Testis (tissue), 2 donors: ENCODE measurements at regions not wholly inside any gene's neighbourhood (a gene's known extent, or its start where the extent isn't known, plus 50 kb on each side); places are given as distances from the start of the nearest gene placed in this dataset.

Experiments used
- DNase-seq: peaks from one replicate; pipeline ENCODE4 v3.0.0-alpha.2; 2019
- H3K27ac ChIP-seq, 2 donors: fragments of 200-600 bp; sonication (generic); one replicate each; pipeline ENCODE4 v1.5.1; 2019
- H3K27me3 ChIP-seq: fragments of 200-600 bp; sonication (generic); one replicate; pipeline ENCODE4 v1.5.1; 2019
- H3K36me3 ChIP-seq: fragments of 200-600 bp; sonication (generic); one replicate; pipeline ENCODE4 v1.5.1; 2017; ENCODE audit warnings: low read depth; ENCODE audit errors: missing control alignments
- H3K4me1 ChIP-seq: fragments of 200-600 bp; sonication (generic); one replicate; pipeline ENCODE4 v1.5.1; 2019
- H3K4me3 ChIP-seq, 2 donors: fragments of 200-600 bp; sonication (generic); one replicate each; pipeline ENCODE4 v1.5.1; 2017 to 2019
- H3K9me3 ChIP-seq: fragments of 200-600 bp; sonication (generic); one replicate; pipeline ENCODE4 v1.5.1; 2017
- CTCF ChIP-seq, 3 experiments: fragments of 450-650 bp in 2 of 3; fragments of 200-600 bp in 1 of 3; sonication (generic) in 1 of 3; IDR thresholded peaks; one replicate each; pipeline ENCODE4 v1.5.1; 2016 to 2019; ENCODE audit warnings: antibody characterized with exemption in 3 of 3, mild to moderate bottlenecking in 2 of 3, moderate library complexity in 1 of 3
- POLR2A ChIP-seq: fragments of 450-650 bp; IDR thresholded peaks from one replicate; pipeline ENCODE4 v1.6.1; 2017; ENCODE audit warnings: antibody characterized with exemption, mild to moderate bottlenecking, moderate library complexity
- WGBS, 2 donors: methylation state at CpG; one replicate each; pipeline ENCODE4 v1.1.5; 2018; 5-methylcytosine and 5-hydroxymethylcytosine counted together
- intact Hi-C: fragments of 100-400 bp; cut with DNase I; formaldehyde crosslinking; loops from one replicate; pipeline ENCODE4 v1.15.1; 2023; ENCODE audit warnings: low total_unique reads

GRCh38 chr3:30077746-30078145 lies 528.7 kb upstream of the TGFBR2 start:
- no peak for DNase-seq
- Histone ChIP-seq H3K36me3 (no peaks in the 10 kb centered on the region), H3K9me3 (no peaks in the 10 kb centered on the region), H3K27me3 (no peaks in the 10 kb centered on the region), H3K4me1 (no peaks in the 10 kb centered on the region), H3K27ac (no peak overlapping the region), H3K4me3 (no peak overlapping the region)
- TF ChIP-seq POLR2A (no peak), CTCF (IDR thresholded peaks at IDR 0.05) (no peak)
- WGBS, 2 donors: 67 to 75% methylated on average over 2 of the region's 2 CpGs
- intact Hi-C loops: no loop called here

- intact Hi-C loops: no loop called here
- Histone ChIP-seq H3K27ac (no peak overlapping the region), H3K9me3 (no peaks in the 10 kb centered on the region), H3K27me3 (no peaks in the 10 kb centered on the region), H3K4me1 (no peaks in the 10 kb centered on the region), H3K4me3 (no peak overlapping the region), H3K36me3 (no peaks in the 10 kb centered on the region)
- no peak for TF ChIP-seq CTCF (IDR thresholded peaks at IDR 0.05)
- no peak for TF ChIP-seq POLR2A
- WGBS, 2 donors: 65 to 78% methylated on average over 2 of the region's 2 CpGs
- no peak for DNase-seq
These were observed 527.7 kb upstream of the TGFBR2 start for GRCh38 chr3:30078736-30079135.

GRCh38 chr3:30081904-30082303 lies 524.5 kb upstream of the TGFBR2 start:
- no peak overlapping the region for H3K4me3 ChIP-seq
- DNase-seq: no peak
- no peaks in the 10 kb centered on the region for H3K27me3 ChIP-seq

GRCh38 chr3:30082652-30083051 lies 523.7 kb upstream of the TGFBR2 start:
- no peaks in the 10 kb centered on the region for H3K9me3 ChIP-seq
- H3K27ac ChIP-seq: no peak overlapping the region
- no peaks in the 10 kb centered on the region for H3K27me3 ChIP-seq
- no peaks in the 10 kb centered on the region for H3K4me1 ChIP-seq
- H3K36me3 ChIP-seq: no peaks in the 10 kb centered on the region
- no peak overlapping the region for H3K4me3 ChIP-seq
- no peak for TF ChIP-seq CTCF (IDR thresholded peaks at IDR 0.05)
- no peak for TF ChIP-seq POLR2A
- no peak for DNase-seq
- intact Hi-C loops: no loop called here
- 70 to 77% methylated on average over 7 of the region's 7 CpGs for WGBS, 2 donors

More at GRCh38 chr3:30081904-30082303, 524.5 kb upstream of the TGFBR2 start:
- no peak overlapping the region for H3K27ac ChIP-seq
- H3K36me3 ChIP-seq: no peaks in the 10 kb centered on the region
- no peaks in the 10 kb centered on the region for H3K4me1 ChIP-seq
- 77 to 79% methylated on average over 3 of the region's 3 CpGs for WGBS, 2 donors
- TF ChIP-seq POLR2A (no peak), CTCF (IDR thresholded peaks at IDR 0.05) (no peak)
- H3K9me3 ChIP-seq: no peaks in the 10 kb centered on the region
- intact Hi-C loops: no loop called here

- H3K27me3 ChIP-seq: no peaks in the 10 kb centered on the region
- no peaks in the 10 kb centered on the region for H3K36me3 ChIP-seq
- no peak for DNase-seq
- no peak overlapping the region for H3K4me3 ChIP-seq
- intact Hi-C loops: no loop called here
- 85 to 86% methylated on average over 4 of the region's 4 CpGs for WGBS, 2 donors
- H3K27ac ChIP-seq: no peak overlapping the region
- TF ChIP-seq POLR2A: no peak
- TF ChIP-seq CTCF (IDR thresholded peaks at IDR 0.05): no peak
- no peaks in the 10 kb centered on the region for H3K9me3 ChIP-seq
- H3K4me1 ChIP-seq: no peaks in the 10 kb centered on the region
These were observed 523.1 kb upstream of the TGFBR2 start for GRCh38 chr3:30083315-30083714.
